Central memory CD8-positive, alpha-beta T cell (primary cell): ENCODE measurements at regions not wholly inside any gene's neighbourhood (a gene's known extent, or its start where the extent isn't known, plus 50 kb on each side); places are given as distances from the start of the nearest gene placed in this dataset.
"Not testable (repeated sequence)": the region's sequence is repeated elsewhere in the genome, so short reads cannot be mapped to it uniquely, and the experiment has no call there.

Source experiments
- ATAC-seq: fragments of 150-1000 bp; cut with Tn5 transposase; replicated peaks from 2 replicates; pipeline ENCODE4 v1.10.0; 2022; ENCODE audit warnings: mild to moderate bottlenecking, moderate FRiP score, moderate number of reproducible peaks; ENCODE audit not compliant: poor library complexity, severe bottlenecking; ENCODE audit errors: extremely low read depth
- DNase-seq, 2 donors: peaks; one replicate each; pipeline ENCODE4 v3.0.0; 2021; ENCODE audit warnings: low spot score in 2 of 2
- H3K27ac Mint-ChIP-seq: one replicate; pipeline ENCODE4 v1.8.0; 2022; ENCODE audit warnings: low read depth, mild to moderate bottlenecking, moderate library complexity, mixed read lengths
- H3K27me3 Mint-ChIP-seq: one replicate; pipeline ENCODE4 v1.8.0; 2022; ENCODE audit warnings: mixed read lengths
- H3K36me3 Mint-ChIP-seq: one replicate; pipeline ENCODE4 v1.8.0; 2022; ENCODE audit warnings: mild to moderate bottlenecking, moderate library complexity, mixed read lengths; ENCODE audit not compliant: insufficient read depth
- H3K4me1 Mint-ChIP-seq: one replicate; pipeline ENCODE4 v1.8.0; 2022; ENCODE audit warnings: mixed read lengths
- H3K4me3 Mint-ChIP-seq: one replicate; pipeline ENCODE4 v1.8.0; 2022; ENCODE audit warnings: mild to moderate bottlenecking, moderate library complexity, mixed read lengths
- H3K9me3 Mint-ChIP-seq: one replicate; pipeline ENCODE4 v1.8.0; 2022; ENCODE audit warnings: mixed read lengths

DNA sequence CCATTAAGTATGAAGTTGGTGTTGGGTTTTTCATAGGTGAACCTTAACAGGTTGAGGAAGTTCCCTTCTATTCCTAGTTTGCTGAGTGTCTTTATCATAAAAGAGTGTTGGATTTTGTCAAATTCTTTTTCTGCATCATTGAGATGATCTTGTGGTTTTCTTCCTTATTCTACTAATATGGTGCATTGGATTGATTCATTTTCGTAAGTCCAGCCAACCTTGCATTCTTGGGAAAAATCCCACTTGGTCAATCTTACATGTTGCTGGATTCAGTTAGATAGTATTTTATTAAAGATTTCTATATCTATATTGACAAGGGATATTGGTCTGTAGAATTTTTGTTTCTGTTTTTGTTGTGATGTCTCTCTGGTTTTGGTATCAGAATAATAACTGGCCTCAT lies 83.7 kb upstream of the C15orf39 start:
- H3K9me3 Mint-ChIP-seq: no peaks in the 10 kb centered on the region
- H3K36me3 Mint-ChIP-seq: no peaks in the 10 kb centered on the region
- DNase-seq: no peak
- no peaks in the 10 kb centered on the region for H3K27me3 Mint-ChIP-seq
- H3K4me1 Mint-ChIP-seq: no peaks in the 10 kb centered on the region
- ATAC-seq: no peak
- H3K27ac Mint-ChIP-seq: no peak overlapping the region
- no peak overlapping the region for H3K4me3 Mint-ChIP-seq

DNA sequence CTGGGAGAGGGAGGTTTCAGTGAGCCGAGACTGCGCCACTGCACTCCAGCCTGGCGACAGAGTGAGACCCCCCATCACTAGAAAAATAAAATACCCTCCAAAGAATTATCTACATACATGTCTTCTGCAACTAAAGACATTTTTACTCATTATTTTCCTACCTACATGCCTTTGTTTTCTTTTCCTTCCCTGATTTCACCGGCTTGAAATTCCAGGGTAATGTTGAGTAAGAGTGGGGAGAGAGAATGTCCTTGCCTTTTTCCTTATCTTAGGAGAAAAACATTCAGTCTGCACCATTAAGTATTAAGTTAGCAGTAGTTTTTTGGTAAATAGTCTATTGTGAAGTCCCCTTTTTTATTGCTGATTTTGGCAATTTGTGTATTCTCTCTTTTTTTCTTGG lies 82.4 kb upstream of the C15orf39 start:
- H3K27ac Mint-ChIP-seq, H3K4me1 Mint-ChIP-seq, H3K36me3 Mint-ChIP-seq, H3K27me3 Mint-ChIP-seq, DNase-seq, ATAC-seq, H3K4me3 Mint-ChIP-seq, H3K9me3 Mint-ChIP-seq: not testable (repeated sequence)

DNA sequence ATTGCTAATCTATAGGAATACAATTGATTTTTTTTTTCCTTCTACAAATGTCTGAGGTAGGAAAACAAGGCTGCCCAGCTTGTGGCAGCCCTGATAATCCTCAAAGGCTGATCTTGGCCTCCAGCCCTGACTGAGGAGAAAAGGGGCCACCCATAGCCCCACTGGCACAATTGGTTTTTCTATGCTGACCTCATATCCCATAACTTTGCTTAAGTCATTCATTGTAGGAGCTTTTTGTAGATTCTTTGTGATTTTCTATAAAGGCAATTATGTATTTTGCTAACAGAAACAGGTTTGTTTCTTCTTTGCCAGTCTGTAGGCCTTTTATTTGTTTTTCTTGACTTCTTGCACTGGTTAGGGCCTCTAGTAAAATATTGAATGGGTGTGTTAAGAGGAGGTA lies 80.2 kb upstream of the C15orf39 start:
- ATAC-seq (no peak), DNase-seq (no peak)
- no peaks in the 10 kb centered on the region for H3K4me1 Mint-ChIP-seq
- no peaks in the 10 kb centered on the region for H3K27me3 Mint-ChIP-seq
- H3K4me3 Mint-ChIP-seq: no peak overlapping the region
- H3K9me3 Mint-ChIP-seq: no peaks in the 10 kb centered on the region
- H3K27ac Mint-ChIP-seq: no peak overlapping the region
- no peaks in the 10 kb centered on the region for H3K36me3 Mint-ChIP-seq

DNA sequence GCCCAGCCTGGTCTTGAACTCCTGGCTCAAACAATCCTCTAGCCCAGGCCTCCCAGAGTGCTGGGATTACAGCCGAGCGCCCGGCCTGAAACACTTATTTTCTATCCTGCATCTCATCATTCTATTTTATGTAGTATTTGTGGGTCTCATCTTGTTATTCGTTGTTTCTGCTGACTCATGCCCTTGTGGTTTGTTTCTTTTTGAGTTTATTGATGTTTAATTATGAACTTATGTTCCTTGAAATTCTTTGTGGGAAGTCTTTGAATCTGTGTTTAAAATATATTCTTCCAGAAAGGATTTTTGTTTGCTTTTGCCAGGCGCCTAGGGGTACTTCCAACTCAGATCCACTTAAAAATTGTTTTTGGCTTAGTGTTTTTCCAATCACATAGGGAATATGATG lies 78.3 kb upstream of the C15orf39 start:
- DNase-seq (no peak), ATAC-seq (no peak)
- Mint-ChIP-seq H3K27ac (no peak overlapping the region), H3K9me3 (no peaks in the 10 kb centered on the region), H3K36me3 (peaks cover 2% of the 10 kb centered on the region), H3K4me1 (no peaks in the 10 kb centered on the region), H3K4me3 (no peak overlapping the region), H3K27me3 (no peaks in the 10 kb centered on the region)

DNA sequence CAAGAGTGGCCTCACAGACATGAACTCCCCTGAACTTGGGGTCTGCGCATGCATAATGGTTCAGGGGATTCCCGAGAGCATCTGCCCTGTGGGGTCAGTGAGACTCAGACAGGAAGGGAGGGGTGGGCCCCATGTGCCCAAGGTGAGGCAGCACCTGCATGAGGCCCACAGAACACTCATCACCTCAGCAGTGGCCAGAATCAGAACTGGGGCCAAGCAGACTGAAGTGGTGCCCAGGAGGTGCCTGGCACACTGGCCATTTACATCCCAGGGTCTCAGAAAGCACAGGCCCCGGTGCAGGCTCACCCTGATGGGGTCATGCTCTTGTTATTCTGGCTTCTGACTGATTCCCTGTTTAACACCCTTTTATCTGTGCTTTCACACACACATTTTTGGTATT lies 77.4 kb upstream of the C15orf39 start:
- H3K9me3 Mint-ChIP-seq, H3K27me3 Mint-ChIP-seq, ATAC-seq, H3K27ac Mint-ChIP-seq, DNase-seq, H3K4me3 Mint-ChIP-seq, H3K4me1 Mint-ChIP-seq, H3K36me3 Mint-ChIP-seq: not testable (repeated sequence)

DNA sequence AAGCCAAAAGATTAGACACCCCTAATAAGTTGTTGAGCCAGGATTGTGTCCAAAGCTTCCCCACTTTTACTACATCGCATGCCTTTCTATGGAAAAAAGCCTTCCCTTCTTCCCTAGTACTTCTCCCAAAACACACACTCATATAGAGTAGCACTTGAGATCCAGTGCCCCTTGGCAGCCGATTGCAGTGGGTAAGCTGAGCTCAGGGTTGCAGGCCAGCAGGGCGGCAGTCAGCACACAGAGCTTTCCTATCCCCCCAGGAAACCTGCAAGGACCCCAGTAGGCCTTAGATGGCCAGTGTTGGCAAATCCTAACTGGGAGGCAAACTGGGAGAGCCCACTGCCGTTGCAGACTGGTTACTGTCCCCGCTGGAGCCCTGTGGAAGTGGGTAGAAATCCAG lies 75.7 kb upstream of the C15orf39 start:
- H3K4me1 Mint-ChIP-seq: peaks cover 13% of the 10 kb centered on the region
- H3K36me3 Mint-ChIP-seq: peaks cover 4% of the 10 kb centered on the region
- ATAC-seq (no peak), DNase-seq (no peak)
- no peak overlapping the region for H3K4me3 Mint-ChIP-seq
- H3K9me3 Mint-ChIP-seq: no peaks in the 10 kb centered on the region
- no peaks in the 10 kb centered on the region for H3K27me3 Mint-ChIP-seq
- H3K27ac Mint-ChIP-seq: peak overlapping the region; percentile 13

DNA sequence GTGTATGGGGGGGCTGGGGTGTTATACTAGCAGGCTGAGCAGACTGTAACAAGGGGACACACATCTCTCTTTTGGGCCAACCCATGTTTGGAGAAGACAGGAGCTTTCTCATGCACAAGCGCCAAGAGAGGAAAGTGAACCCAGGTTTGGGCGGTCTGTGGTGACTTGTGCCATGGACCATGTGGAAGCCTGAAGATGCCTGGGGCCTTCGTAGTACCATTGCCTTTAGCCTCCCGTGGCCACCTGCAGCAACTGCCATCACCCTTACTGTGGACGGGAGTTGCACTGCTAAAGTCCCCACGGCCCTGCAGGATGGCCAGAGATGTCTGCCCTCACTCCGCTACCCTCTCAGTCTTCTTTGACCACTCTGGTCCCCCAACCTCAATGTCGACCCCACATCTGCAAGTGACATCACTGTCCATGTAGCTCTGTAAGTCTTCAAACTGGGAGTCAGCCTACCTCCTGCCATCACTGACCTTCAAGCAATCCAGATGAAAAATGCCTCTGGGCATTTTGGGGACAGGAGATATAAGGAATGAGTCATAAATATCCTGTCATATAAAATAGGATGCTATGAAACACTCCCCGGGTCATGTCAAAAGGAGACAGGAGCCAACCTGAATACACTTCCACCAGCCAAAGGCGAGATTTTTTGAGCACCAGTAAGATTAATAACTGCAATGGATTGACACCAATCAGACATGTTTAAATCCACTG lies 74.7 kb upstream of the C15orf39 start:
- Mint-ChIP-seq H3K4me3 (no peak overlapping the region), H3K36me3 (peaks cover 4% of the 10 kb centered on the region), H3K4me1 (peaks cover 19% of the 10 kb centered on the region), H3K9me3 (no peaks in the 10 kb centered on the region), H3K27me3 (no peaks in the 10 kb centered on the region), H3K27ac (no peak overlapping the region)
- no peak for DNase-seq
- ATAC-seq: no peak

DNA sequence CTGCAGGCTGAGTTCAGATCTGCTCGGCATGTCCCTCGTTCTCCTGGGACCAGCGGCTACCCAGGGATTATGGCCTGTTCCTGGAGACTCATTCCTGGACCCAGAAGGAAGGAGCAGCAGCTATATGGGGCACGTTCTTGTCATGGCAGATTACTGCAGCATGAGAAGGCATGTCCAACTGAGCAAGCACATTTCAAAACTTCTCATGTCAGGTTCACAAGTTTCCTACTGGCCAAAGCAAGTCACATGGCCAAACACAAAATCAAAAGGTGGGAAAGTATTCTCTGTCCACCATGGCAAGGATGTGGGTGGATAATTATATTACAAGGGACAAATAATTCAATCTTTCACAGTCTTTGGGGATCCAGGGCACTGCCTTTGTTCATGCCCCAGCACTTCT lies 71.9 kb upstream of the C15orf39 start:
- Mint-ChIP-seq H3K27me3 (no peaks in the 10 kb centered on the region), H3K4me1 (peaks cover 19% of the 10 kb centered on the region), H3K27ac (no peak overlapping the region), H3K36me3 (peaks cover 4% of the 10 kb centered on the region), H3K9me3 (no peaks in the 10 kb centered on the region), H3K4me3 (no peak overlapping the region)
- no peak for DNase-seq
- ATAC-seq: no peak

DNA sequence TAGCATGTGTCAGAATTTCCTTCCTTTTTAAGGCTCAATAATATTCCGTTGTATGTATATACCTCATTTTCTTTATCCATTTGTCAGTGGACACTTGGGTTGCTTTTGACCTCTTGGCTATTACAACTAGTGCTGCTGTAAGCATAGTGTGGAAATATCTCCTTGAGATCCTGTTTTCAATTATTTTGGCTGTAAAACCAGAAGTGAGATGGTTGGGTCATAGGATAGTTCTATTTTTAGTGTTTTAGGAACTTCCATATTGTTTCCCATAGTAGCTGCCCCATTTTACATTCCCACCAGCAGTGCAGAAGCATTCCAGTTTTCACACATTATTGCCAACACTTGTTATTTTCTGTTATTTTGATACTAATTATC lies 70.4 kb upstream of the C15orf39 start:
- H3K4me3 Mint-ChIP-seq: peak overlapping the region; percentile 82
- H3K27ac Mint-ChIP-seq: peak overlapping the region; percentile 91
- no peaks in the 10 kb centered on the region for H3K27me3 Mint-ChIP-seq
- no peaks in the 10 kb centered on the region for H3K9me3 Mint-ChIP-seq
- DNase-seq: no peak
- peaks cover 19% of the 10 kb centered on the region for H3K4me1 Mint-ChIP-seq
- no peak for ATAC-seq
- H3K36me3 Mint-ChIP-seq: peaks cover 4% of the 10 kb centered on the region

DNA sequence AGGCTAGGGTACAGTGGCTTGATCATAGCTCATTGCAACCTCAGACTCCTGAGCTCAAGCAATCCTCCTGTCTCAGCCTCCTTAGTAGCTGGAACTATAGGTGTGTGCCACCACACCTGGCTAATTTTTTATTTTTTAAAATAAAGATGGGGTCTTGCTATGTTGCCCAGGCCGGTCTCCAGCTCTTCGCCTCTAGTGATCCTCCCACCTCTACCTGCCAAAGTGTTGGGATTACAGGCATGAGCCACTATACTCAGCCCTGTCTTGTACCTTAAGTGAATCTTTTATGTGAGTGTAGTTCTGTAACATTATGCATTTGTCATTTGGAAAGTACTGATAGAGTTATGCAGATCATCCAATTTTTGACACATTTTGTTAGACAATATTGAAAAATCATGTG lies 66.9 kb upstream of the C15orf39 start:
- DNase-seq (no peak), ATAC-seq (no peak)
- Mint-ChIP-seq H3K36me3 (no peaks in the 10 kb centered on the region), H3K9me3 (no peaks in the 10 kb centered on the region), H3K4me1 (peaks cover 12% of the 10 kb centered on the region), H3K27ac (no peak overlapping the region), H3K27me3 (no peaks in the 10 kb centered on the region), H3K4me3 (no peak overlapping the region)

DNA sequence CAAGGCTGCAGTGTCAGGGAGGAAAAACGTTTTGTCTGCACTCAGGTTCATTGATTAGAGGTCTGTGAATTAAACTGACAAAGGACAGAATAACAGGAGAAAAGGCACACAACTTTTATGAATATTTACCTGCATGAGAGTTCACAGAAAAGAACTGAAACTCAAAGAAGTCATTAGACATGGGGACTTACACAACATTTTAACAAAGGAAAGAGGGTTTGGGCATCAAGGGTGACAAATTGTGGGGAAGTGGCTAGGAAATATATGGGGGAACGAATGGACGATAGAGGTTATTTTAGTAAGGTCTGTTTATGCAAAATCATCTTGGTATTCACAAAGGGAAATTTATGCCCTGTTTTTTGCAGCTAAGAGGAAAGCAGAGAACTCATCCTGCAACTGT lies 65.6 kb upstream of the C15orf39 start:
- Mint-ChIP-seq H3K4me3 (no peak overlapping the region), H3K27ac (no peak overlapping the region), H3K36me3 (no peaks in the 10 kb centered on the region), H3K27me3 (no peaks in the 10 kb centered on the region), H3K4me1 (peaks cover 3% of the 10 kb centered on the region), H3K9me3 (no peaks in the 10 kb centered on the region)
- no peak for DNase-seq
- no peak for ATAC-seq

DNA sequence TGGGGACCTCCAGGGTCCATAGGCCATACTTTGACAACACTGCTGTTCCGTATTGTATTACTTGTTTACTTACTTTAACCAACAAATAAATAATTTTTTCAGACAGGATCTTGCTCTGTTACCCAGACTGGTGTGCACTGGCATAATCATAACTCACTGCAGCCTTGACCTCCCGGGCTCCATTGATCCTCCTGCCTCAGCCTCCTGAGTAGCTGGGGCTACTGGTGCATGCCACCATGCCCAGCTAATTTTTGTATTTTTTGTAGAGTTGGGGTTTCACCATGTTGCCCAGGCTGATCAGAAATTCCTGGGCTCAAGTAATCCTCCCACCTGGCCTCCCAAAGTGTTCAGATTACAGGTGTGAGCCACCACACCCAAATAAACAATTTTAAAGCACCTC lies 64.9 kb upstream of the C15orf39 start:
- Mint-ChIP-seq H3K4me1 (no peaks in the 10 kb centered on the region), H3K36me3 (no peaks in the 10 kb centered on the region), H3K4me3 (no peak overlapping the region), H3K27me3 (no peaks in the 10 kb centered on the region), H3K9me3 (no peaks in the 10 kb centered on the region), H3K27ac (no peak overlapping the region)
- DNase-seq: no peak
- ATAC-seq: no peak

DNA sequence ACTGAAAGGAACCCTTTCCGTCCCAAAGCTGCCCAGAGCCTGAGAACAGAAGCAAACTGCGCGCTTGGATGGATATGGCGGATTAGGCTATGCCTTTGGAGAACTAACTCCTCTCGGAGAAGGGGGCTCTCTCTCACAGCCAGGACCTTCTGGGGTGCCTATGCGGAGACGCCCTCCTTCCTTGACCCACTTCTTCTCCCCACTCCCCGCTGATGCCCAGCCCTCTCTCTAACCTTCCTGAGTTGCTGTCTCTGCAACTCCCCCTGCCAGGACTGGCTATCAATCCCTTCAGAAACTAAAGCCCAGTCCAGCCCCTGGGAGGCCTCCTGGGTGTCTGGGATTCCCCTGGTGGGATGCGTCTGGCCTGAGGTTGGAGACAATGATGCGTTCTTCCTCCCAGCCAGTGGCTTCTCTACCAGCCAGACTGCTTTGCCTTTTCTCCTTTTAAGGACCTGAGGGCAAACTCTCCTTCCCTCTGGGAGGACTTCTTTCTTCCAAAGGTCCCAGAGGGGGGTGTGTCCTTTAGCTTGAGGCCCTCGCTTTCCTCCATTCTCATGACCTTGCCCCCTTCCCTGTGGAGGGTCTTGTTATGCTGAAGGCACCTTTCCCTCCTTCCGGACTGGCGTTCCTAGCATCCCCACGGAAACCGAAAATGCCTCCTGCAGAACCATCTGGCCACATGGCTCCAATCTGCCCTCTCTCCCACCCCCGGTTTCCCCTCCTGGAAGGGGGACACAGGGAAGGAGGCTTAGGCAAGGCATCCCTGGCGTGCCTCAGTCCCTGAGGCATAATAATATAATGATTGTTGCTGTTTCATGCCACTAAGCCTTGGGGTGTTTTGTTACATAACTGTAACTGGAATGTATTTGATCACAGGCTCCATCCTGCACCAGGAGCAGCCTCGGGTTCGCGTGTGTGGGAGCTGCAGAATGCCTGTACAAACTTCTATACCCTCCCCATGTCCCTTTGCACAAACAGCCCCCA lies 63.4 kb upstream of the C15orf39 start:
- no peak for DNase-seq
- H3K4me3 Mint-ChIP-seq: no peak overlapping the region

More for the DNA sequence above, 63.4 kb upstream of the C15orf39 start:
- Mint-ChIP-seq H3K9me3 (no peaks in the 10 kb centered on the region), H3K36me3 (no peaks in the 10 kb centered on the region), H3K27ac (no peak overlapping the region), H3K27me3 (no peaks in the 10 kb centered on the region), H3K4me1 (no peaks in the 10 kb centered on the region)
- ATAC-seq: no peak
